GM10248 (cell line): ENCODE measurements at regions not wholly inside any gene's neighbourhood (a gene's known extent, or its start where the extent isn't known, plus 50 kb on each side); places are given as distances from the start of the nearest gene placed in this dataset.
"Not testable (repeated sequence)": the region's sequence is repeated elsewhere in the genome, so short reads cannot be mapped to it uniquely, and the experiment has no call there.

Experiments used
- CTCF ChIA-PET: fragments of 300-600 bp; sonication (Branson Sonifier 250); formaldehyde crosslinking; extraction: SDS; loops from one replicate; lab custom pipeline; 2021; ENCODE audit warnings: antibody characterized with exemption; lab: Yijun Ruan, JAX
- POLR2A ChIA-PET: fragments of 350-650 bp; sonication (Branson Sonifier 250); formaldehyde crosslinking; extraction: SDS; loops from one replicate; lab custom pipeline; 2020; ENCODE audit warnings: antibody characterized with exemption; lab: Yijun Ruan, JAX
- DNase-seq: peaks from one replicate; pipeline ENCODE4 v3.0.0; 2012; ENCODE audit errors: extremely low spot score
- CTCF ChIP-seq: IDR thresholded peaks from 2 replicates; pipeline ENCODE4 v1.5.1; 2012; ENCODE audit warnings: mild to moderate bottlenecking, low read depth; ENCODE audit errors: extremely low read depth, missing control alignments, control extremely low read depth

- ChIA-PET CTCF (interaction anchor here (1.4 kb wide), 1 partner anchor 14 kb away, joined by 4 read pairs; no protein-coding TSS in a partner anchor), POLR2A (no interaction called here)
- TF ChIP-seq CTCF = no peak
- DNase-seq = no peak
These were observed 688.6 kb downstream of the CBLN4 start for GRCh38 chr20:55316753-55317152.

DNA sequence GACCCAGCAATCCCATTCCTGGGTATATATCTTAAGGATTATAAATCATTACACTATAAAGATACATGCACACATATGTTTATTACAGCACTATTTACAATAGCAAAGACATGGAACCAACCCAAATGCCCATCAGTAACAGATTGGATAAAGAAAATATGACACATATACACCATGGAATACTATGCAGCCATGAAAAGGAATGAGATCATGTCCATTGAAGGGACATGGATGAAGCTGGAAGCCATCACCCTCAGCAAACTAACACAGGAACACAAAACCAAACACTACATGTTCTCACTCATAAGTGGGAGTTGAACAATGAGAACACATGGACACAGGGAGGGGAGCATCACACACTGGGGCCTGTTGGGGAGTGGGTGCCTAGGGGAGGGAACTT is 694.5 kb downstream of the CBLN4 start:
- POLR2A ChIA-PET = not testable (repeated sequence)
- CTCF ChIA-PET = interaction anchor here (1.4 kb wide), 1 partner anchor 9 kb away, joined by 4 read pairs; no protein-coding TSS in a partner anchor

GRCh38 chr20:55291261-55291660 is 714.1 kb downstream of the CBLN4 start:
- DNase-seq = no peak
- POLR2A ChIA-PET = no interaction called here
- TF ChIP-seq CTCF = no peak
- CTCF ChIA-PET = interaction anchor here (1.1 kb wide), 1 partner anchor 11 kb away, joined by 5 read pairs; no protein-coding TSS in a partner anchor

More for the DNA sequence above, 694.5 kb downstream of the CBLN4 start:
- DNase-seq = not testable (repeated sequence)

DNA sequence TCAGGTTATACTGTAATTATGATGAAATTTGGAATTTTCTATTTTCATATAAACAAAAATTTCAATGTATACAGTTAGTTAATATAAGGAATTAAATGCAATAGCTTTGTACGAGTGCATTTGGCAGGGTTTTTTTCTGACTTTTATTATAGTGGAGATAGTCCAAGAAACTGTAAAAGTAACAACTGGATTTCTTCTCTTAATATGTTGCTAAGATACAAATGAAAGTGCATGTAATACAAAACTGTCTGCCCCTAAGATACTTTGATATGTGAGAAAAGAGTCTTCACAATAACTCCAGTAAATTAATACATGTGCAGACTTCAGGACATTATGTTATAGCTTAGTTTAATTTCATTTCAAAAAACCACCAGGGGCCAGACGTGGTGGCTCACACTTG is 721.4 kb downstream of the CBLN4 start:
- no peak for DNase-seq
- TF ChIP-seq CTCF = no peak
- ChIA-PET CTCF (no interaction called here), POLR2A (no interaction called here)

DNA sequence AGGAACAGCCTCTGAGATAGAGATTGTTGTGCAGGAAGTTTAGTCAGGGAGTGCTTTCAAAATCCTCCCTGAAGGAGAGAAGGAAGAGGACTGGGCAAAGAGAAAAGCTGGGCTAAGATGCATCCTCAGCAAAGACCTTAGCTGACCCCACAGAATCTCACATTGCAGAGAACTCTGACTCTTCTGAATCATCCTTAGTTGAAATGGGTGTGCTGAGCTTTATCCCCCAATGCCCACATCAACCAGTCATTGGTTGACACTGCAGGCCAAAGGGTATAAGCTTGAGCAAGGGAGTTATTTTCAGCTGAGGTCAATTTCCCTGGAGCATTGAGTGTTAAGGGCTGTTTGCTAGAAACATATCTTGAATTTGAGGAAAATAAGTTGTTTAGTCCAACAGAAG is 732.2 kb downstream of the CBLN4 start:
- no peak for DNase-seq
- no peak for TF ChIP-seq CTCF
- CTCF ChIA-PET = no interaction called here
- POLR2A ChIA-PET = no interaction called here

- TF ChIP-seq CTCF = no peak
- ChIA-PET POLR2A (no interaction called here), CTCF (no interaction called here)
- DNase-seq = no peak
These were observed 733.9 kb downstream of the CBLN4 start for GRCh38 chr20:55271371-55271770.

DNA sequence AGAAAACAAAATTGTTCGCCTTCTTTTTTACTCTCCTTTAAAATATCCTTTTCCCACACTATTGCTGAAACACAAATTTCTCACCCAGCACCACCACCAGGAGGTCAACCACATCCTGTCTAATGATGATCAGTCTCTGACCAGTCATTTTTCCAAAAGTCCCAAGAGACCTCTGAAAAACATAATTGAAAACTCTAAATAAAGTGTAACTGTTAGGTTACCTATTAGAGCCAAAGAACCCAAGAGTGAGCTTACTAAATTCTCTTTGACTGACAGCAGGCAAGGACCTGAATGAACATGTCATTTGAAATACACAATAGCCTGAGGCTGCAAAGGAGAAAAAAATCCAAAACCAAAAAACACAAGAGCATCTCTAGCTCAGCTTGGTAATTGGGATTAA is 735.4 kb downstream of the CBLN4 start:
- POLR2A ChIA-PET = no interaction called here
- TF ChIP-seq CTCF = no peak
- CTCF ChIA-PET = interaction anchor here (1.2 kb wide), 1 partner anchor 18 kb away, joined by 3 read pairs; no protein-coding TSS in a partner anchor
- DNase-seq = no peak
